ENCODE measurements at regions not wholly inside any gene's neighbourhood (a gene's known extent, or its start where the extent isn't known, plus 50 kb on each side); places are given as distances from the start of the nearest gene placed in this dataset.

DNA sequence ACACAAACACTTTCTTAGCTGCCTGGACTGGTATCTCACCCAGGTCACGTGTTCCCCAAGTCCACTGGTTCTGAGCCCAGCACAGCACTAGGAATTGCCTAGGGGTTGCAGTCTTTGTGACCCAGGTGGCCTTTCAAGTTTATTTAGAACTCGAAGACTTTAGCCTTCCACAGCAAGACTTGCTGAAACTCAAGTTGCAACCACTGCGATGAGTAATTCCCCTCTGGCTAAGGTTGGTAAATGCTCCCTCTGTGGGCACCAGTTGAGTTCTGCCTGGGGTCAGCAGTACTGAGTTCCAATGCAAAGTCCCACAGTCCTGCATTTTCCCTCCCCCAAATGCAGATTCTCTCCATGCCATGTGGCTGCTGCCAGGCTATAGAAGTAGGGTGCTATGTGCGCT lies 77.6 kb upstream of the MOCS1 start:
- in situ Hi-C loops (cut with HindIII; ENCODE audit: low sequenced_read_pairs), result no loop called here

DNA sequence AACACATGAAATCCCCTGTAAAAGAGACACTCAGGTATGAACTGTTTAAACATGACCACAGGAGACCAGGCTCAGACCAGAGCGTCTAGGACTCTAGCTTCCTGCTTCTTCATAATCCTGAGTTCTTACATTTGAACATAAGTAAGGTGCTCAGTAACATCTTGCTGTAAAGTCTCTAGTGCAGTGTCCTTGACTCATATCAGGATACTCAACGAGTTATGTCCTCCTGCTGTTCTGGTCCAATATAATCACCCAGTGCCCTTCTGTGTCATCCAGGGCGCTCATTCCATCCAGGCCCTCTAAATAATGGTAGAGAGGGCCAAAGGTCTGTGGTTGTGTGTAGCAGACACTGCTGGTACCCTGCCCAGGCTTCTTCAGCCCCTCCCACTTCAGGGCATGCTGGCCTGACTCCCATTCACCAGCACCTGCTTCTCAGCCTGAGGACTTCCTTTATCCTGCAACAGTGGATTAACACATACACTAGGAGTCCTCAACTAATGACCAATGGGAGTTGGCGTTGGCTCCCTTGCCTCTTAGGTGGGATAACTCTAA lies 66.8 kb upstream of the MOCS1 start:
- in situ Hi-C loops (cut with HindIII; ENCODE audit: low sequenced_read_pairs), result no loop called here

DNA sequence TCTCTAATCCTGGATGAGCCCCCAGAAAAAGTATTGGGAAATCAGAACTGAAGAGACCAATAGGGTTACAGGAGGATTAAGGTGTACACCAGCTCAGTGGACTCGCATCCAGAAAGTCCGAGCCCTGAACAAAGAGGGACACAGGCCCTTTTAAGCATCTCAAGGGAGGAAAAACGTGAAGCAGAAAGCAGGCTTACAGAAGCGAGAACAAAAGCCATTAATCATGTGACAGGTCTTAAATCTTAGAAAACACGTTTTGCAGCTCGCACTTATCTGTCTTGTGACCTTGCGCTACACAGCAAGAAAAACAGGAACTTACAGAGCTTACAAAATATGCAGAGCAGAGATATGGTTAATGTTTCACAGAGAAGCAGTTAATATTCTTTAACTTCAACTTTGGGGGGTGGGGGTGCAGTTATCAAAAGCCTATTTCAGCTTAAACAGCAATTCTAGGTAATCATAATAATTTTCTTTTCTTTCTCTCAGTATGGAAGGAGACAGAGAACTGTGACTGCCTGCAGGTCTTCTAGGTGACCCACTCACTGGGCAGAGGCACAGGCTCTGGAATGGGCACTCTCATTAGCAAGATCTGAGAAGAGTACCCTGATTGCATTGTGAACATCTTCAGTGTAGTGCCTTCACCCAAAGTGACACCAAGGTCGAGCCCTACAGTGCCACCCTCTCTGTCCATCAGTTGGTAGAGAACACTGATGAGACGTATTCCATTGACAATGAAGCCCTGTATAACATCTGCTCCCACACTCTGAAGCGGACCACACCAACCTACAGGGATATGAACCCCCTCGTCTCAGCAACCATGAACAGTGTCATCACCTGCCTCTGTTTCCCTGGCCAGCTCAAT lies 65.0 kb upstream of the MOCS1 start:
- in situ Hi-C loops (cut with HindIII; ENCODE audit: low sequenced_read_pairs), result no loop called here

DNA sequence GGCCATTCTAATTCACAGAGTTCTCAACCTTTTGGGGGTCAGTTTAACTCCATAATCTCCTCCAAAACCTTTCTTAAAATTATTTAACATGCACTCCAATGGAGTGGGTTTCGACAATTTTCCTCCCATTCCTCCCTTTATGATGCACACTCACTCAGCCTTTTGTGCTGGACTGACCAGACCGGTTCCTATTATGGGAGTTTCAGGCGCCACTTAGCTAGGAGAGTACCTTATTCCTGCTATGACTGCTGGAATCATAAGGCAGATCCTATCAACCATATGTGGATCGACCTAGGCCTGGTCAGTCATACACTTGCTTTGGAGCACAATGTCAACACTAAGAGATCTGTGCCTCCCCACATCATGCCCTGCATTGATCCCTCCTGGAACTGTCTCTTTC lies 63.9 kb upstream of the MOCS1 start:
- in situ Hi-C loops (cut with HindIII; ENCODE audit: low sequenced_read_pairs), result no loop called here

DNA sequence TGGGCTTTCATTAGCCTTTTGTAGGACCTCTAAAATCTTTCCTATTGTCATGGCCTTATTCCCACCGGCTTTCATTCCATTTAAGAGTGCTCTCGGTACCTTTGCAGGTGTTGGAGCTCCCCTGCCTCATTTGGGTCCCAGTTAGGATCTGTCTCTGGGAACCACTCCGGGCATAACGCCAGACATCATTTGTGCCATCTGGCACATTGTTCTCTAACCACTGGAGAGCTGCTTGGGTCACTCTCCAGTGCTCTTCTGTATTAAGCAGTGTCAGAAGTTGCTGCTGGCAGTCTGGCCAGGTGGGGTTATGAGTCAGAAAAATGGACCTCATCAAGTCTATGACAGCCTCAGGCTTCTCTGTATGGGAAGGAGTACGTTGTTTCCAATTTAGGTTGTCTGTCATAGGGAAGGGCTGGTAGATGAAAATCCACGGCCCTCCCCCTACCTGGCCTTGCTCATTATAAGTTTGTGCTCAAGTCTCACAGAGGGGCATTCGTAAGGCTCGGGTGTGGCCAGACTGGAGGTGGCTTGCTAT lies 62.9 kb upstream of the MOCS1 start:
- in situ Hi-C loops (cut with HindIII; ENCODE audit: low sequenced_read_pairs), result no loop called here

DNA sequence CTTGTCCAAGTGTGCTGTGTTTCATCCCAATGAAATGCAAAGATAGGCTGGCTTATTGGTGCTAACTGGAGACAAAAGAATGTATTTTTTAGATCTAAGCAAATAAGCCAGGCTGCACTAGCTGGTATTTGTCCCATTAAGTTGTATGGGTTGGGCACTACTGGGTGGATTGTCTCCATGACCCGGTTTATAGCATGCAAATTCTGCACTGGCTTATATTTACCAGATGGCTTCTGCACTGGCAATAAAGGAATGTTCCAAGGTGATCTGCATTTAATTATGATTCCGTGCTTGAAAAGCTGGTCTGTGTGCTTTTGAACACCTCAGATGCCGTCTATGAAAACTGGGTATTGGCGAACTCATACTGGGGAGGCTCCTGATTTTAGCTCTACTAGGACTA lies 61.4 kb upstream of the MOCS1 start:
- in situ Hi-C loops (cut with HindIII; ENCODE audit: low sequenced_read_pairs), result no loop called here

DNA sequence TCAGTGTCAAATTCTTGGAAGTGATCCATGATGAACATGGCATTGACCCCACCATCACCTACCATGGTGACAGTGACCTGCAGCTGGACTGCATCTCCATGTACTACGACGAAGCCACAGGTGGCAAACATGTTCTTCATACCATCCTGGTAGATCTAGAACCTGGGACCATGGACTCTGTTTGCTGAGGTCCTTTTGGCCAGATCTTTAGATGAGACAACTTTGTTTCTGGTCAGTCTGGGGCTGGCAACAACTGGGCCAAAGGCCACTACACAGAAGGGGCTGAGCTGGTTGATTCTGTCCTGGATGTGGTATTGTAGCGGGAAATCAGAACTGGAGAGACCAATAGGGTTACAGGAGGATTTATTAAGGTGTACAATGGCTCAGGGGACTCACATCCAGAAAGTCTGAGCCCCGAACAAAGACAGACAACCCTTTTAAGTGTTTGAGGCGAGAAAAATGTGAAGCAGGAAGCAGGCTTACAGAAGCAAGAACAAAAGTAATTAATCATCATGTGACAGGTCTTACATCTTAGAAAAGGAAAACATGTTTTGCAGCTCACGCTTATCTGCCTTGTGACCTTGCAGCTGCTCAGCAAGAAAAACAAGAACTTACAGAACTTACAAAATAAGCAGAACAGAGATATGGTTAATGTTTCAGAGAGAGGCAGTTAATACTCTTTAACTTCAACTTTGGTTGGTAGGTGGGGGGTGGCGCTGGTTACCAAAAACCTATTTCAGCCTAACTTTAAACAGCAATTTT lies 58.8 kb upstream of the MOCS1 start:
- in situ Hi-C loops (cut with HindIII; ENCODE audit: low sequenced_read_pairs), result no loop called here
